ENCODE measurements at regions not wholly inside any gene's neighbourhood (a gene's known extent, or its start where the extent isn't known, plus 50 kb on each side); places are given as distances from the start of the nearest gene placed in this dataset.

DNA sequence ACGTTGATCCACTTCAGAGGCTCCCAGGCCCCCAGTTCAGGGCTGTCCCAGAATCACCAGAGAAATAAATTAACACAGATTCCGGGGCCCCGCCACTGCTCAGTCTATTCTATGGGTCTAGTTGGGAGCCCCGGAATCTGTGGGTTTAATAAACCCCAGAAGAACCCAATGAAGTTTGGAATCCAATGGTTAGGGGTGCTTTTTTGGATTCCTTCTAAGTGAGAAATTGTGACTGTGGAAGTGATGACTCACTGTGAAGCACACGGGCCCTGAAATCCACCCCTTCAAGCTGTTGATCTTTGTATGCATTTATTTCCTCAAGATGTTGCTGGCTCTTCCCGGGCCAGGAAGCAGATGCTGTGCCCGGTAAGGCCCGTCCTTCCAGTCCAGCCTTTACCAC, 57.3 kb upstream of the SLC28A3 start:
- no peak for TF ChIP-seq CTCF (IDR thresholded peaks at IDR 0.05)
- TF ChIP-seq POLR2A (IDR thresholded peaks at IDR 0.05), result no peak
- TF ChIP-seq POLR2AphosphoS5 (IDR thresholded peaks at IDR 0.05; ENCODE audit: insufficient read depth in 1 of 2, low read depth in 1 of 2), result no peak

All from vagina (tissue), 2 donors.